GM20000 (cell line): ENCODE measurements at regions not wholly inside any gene's neighbourhood (a gene's known extent, or its start where the extent isn't known, plus 50 kb on each side); places are given as distances from the start of the nearest gene placed in this dataset.
"Not testable (repeated sequence)": the region's sequence is repeated elsewhere in the genome, so short reads cannot be mapped to it uniquely, and the experiment has no call there.

ENCODE experiments used
- DNase-seq: peaks from one replicate; pipeline ENCODE4 v3.0.0; 2012; ENCODE audit warnings: low spot score
- TF ChIP-seq, protein P1 (sequence below): IDR thresholded peaks from 2 replicates; pipeline ENCODE4 v1.5.1; 2012; ENCODE audit warnings: mild to moderate bottlenecking, control low read depth; ENCODE audit errors: extremely low read depth, missing control alignments

DNA sequence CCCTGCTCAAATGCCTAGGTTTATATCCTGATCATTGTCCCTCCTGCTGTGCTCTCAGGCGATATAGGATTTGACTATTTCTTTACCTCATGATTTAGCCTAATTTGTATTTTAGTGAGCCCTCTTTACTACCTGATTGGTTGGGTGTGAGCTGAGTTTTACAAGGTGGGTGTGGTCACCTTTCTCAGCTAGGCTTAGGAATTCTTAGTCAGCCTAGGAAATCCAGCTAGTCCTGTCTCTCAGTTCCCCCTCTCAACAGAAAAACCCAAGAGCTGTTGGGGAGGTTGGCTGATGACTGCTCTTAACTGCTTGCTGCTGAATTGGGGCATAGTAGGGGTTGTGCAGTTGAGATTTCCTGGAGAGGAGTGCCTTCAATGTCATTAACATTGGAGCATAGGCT is 100.5 kb upstream of the AADAT start:
- TF ChIP-seq, protein P1, sequence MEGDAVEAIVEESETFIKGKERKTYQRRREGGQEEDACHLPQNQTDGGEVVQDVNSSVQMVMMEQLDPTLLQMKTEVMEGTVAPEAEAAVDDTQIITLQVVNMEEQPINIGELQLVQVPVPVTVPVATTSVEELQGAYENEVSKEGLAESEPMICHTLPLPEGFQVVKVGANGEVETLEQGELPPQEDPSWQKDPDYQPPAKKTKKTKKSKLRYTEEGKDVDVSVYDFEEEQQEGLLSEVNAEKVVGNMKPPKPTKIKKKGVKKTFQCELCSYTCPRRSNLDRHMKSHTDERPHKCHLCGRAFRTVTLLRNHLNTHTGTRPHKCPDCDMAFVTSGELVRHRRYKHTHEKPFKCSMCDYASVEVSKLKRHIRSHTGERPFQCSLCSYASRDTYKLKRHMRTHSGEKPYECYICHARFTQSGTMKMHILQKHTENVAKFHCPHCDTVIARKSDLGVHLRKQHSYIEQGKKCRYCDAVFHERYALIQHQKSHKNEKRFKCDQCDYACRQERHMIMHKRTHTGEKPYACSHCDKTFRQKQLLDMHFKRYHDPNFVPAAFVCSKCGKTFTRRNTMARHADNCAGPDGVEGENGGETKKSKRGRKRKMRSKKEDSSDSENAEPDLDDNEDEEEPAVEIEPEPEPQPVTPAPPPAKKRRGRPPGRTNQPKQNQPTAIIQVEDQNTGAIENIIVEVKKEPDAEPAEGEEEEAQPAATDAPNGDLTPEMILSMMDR, result no peak
- DNase-seq, result no peak

DNA sequence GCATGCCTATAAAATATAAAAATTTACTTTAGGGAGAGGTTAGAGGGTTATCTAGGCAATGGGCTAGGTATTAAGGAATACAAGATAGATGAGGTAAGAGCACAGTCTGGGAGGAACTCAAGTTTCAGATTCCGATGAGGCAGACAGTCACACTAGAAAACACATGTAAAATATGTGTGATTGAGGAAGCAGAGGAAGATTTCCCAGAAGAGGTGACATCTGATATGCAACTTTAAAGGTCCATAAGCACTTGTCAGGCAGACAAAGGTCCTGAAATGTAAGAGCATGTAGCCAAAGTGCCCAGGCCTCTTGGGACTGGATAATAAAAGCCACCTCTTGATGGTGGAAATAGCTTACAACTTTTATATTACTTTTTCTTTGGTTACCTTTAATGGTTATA is 81.1 kb upstream of the AADAT start:
- no peak for DNase-seq
- TF ChIP-seq, protein P1, result no peak

DNA sequence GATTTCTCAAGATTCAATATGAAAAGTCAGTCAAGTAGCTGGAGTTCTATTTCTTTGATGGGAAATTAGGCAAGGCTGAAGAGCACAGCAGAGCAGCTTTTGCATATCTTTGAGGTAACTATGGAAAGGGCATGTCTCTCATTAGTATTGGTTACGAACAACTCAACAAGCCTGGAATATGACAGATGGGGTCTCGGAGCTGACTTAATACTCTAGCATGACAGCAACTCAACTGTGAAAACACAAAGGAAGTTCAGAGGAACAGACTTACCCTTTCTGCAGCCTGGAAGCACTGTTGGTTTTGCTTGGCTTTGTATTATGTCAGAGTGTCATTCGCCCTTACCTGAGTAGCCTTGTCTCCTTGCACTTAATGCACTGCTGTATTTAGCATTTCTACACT is 79.9 kb upstream of the AADAT start:
- no peak for DNase-seq

DNA sequence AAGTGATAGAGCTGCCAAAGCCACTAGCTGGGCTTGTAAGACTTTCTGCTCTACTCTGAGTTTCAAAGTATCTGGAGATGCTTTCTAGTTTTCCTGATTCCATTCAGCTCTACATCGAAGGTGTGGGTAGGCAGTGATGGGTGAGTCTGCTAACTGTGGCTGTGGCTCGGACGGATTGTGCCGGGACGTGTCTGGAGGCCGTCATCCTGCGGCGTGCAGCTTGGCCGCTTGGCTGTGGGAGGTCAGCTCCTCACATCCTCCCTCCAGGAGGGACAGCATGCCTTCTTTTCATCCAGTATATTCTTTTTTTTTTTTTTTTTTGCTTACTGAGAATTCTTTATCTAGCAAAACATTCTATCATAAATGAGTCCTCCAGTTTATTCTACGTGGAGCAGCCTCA is 77.9 kb upstream of the AADAT start:
- TF ChIP-seq, protein P1, result no peak
- DNase-seq, result no peak

More for the DNA sequence above, 79.9 kb upstream of the AADAT start:
- TF ChIP-seq, protein P1, result no peak

DNA sequence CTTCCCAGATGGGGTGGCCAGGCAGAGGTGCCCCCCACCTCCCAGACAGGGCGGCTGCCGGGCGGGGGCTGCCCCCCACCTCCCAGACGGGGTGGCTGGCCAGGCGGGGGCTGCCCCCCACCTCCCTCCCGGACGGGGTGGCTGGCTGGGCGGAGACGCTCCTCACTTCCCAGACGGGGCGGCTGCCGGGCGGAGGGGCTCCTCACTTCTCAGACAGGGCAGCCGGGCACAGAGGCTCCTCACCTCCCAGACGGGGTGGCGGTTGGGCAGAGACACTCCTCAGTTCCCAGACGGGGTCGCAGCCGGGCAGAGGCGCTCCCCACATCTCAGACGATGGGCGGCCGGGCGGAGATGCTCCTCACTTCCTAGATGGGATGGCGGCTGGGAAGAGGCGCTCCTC is 76.4 kb upstream of the AADAT start:
- DNase-seq, result not testable (repeated sequence)

DNA sequence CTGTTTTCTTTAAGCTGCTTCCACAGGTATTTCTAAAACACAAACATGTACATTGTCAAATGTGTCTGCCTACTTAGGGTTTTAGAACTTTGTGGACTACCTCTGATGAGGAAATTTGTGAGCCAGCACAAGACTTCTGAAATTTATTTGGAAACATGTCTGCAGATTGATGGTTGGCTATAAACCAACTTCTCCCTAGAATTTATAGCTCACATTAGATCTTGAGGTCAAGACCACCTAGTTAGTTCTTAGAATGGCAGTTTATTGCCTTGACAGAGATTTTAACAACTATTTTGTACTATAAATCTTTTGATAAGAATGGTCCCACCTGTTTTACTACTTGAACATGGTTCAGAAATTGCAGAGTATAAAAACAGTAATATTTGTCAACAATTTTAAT is 72.7 kb upstream of the AADAT start:
- DNase-seq, result no peak
- TF ChIP-seq, protein P1, result no peak

DNA sequence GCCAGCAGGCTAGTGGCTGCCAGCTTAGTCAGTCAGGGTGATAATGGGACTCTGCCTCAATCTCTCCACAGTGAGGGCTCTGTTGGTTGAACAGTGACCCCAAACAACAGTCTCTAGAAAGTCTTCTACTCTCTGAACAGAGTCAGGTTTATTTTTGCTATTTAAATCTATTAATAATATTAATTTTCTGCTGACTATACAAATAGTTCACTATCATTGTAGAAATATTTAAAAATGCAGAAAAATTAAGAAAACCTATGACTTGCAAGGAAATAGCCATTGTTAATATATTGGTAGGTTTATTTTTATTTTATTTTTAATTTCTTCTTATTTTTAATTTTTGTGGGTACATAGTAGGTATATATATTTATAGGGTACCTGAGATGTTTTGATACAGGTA is 67.9 kb upstream of the AADAT start:
- DNase-seq, result no peak
- TF ChIP-seq, protein P1, result no peak

DNA sequence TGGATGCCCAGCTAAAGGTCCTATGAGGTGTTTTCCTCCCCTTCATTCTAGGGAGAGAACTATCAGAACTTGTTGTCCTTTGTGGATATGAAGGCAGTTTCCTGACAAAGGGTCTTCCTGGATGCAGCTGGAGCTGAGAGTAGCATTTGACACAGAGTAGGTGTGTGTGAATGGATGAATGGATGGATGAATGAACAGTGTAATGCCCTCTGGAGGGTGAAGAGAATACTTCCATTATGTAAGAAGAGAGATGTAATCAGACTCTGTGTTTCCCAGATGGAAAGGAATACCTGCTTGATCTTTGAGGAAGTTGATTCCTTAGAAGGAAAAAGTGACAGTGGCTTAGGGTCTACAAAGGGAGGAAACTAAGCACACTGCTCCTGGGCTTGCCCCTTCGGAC is 55.4 kb upstream of the AADAT start:
- TF ChIP-seq, protein P1, result no peak
- no peak for DNase-seq
